Osteoblast (primary cell): ENCODE measurements at regions not wholly inside any gene's neighbourhood (a gene's known extent, or its start where the extent isn't known, plus 50 kb on each side); places are given as distances from the start of the nearest gene placed in this dataset.

ENCODE experiments used
- DNase-seq: peaks from one replicate; pipeline ENCODE4 v3.0.0; 2011; ENCODE audit warnings: low spot score, mixed read lengths; ENCODE audit not compliant: insufficient read length; ENCODE audit errors: missing footprints
- H2AFZ ChIP-seq: 2 replicates; pipeline ENCODE4 v1.6.0; 2011; ENCODE audit warnings: mild to moderate bottlenecking, low read length
- H3K27ac ChIP-seq: 2 replicates; pipeline ENCODE4 v1.5.1; 2011; ENCODE audit warnings: mild to moderate bottlenecking, low read depth, low read length, moderate library complexity
- H3K27me3 ChIP-seq: 2 replicates; pipeline ENCODE4 v1.6.0; 2012; ENCODE audit warnings: mild to moderate bottlenecking, control low read depth, inconsistent platforms, low read length, moderate library complexity; ENCODE audit not compliant: insufficient read depth
- H3K36me3 ChIP-seq: 2 replicates; pipeline ENCODE4 v1.5.1; 2011; ENCODE audit warnings: mild to moderate bottlenecking, low read length, control low read depth, moderate library complexity; ENCODE audit not compliant: insufficient read depth
- H3K4me1 ChIP-seq: 2 replicates; pipeline ENCODE4 v1.5.1; 2011; ENCODE audit warnings: mild to moderate bottlenecking, low read length, control low read depth, moderate library complexity; ENCODE audit not compliant: insufficient read depth
- H3K4me2 ChIP-seq: 2 replicates; pipeline ENCODE4 v1.6.0; 2011; ENCODE audit warnings: mild to moderate bottlenecking, low read length; ENCODE audit not compliant: insufficient read depth
- H3K4me3 ChIP-seq: fragments of 200-600 bp; sonication (generic); 3 replicates; pipeline ENCODE4 v1.5.1; 2012; ENCODE audit warnings: mild to moderate bottlenecking, low read length, inconsistent platforms; ENCODE audit not compliant: insufficient read depth
- H3K79me2 ChIP-seq: 2 replicates; pipeline ENCODE4 v1.6.0; 2012; ENCODE audit warnings: mild to moderate bottlenecking, low read length, control low read depth, inconsistent platforms; ENCODE audit not compliant: insufficient read depth
- H3K9me3 ChIP-seq: 2 replicates; pipeline ENCODE4 v1.5.1; 2011; ENCODE audit warnings: low read depth, low read length, control low read depth
- H4K20me1 ChIP-seq: 2 replicates; pipeline ENCODE4 v1.6.0; 2012; ENCODE audit warnings: mild to moderate bottlenecking, low read length, control low read depth; ENCODE audit not compliant: insufficient read depth
- TF ChIP-seq, protein P1 (sequence below): IDR thresholded peaks from 2 replicates; pipeline ENCODE4 v1.5.1; 2011; ENCODE audit warnings: mild to moderate bottlenecking, low read depth, low read length, moderate library complexity; ENCODE audit errors: extremely low read depth

DNA sequence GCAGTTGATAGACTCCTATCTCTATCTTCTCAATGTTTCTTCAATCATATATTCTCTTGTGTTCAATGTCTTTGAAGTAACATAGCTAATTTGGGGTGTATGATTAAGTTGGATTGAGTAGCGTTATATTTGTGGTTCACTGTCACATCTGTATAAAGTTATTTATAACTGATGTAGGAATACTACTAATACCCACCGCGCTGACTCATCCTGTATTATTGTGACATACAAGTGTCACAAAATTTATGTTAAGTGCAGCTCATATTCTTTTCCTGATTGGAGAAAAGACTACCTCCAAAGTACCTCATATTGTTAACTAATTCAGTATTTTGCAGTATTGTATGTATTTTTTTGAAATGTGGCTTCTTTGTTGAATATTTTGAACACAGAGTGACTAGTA lies 940.8 kb downstream of the SLC6A15 start:
- Histone ChIP-seq H4K20me1 (no peaks in the 10 kb centered on the region), H3K27ac (no peak overlapping the region), H3K27me3 (no peaks in the 10 kb centered on the region), H2AFZ (no peak overlapping the region), H3K4me2 (no peak overlapping the region), H3K79me2 (no peaks in the 10 kb centered on the region), H3K36me3 (no peaks in the 10 kb centered on the region), H3K4me3 (no peak overlapping the region), H3K9me3 (peaks cover 3% of the 10 kb centered on the region), H3K4me1 (no peaks in the 10 kb centered on the region)
- DNase-seq: no peak
- TF ChIP-seq, protein P1, sequence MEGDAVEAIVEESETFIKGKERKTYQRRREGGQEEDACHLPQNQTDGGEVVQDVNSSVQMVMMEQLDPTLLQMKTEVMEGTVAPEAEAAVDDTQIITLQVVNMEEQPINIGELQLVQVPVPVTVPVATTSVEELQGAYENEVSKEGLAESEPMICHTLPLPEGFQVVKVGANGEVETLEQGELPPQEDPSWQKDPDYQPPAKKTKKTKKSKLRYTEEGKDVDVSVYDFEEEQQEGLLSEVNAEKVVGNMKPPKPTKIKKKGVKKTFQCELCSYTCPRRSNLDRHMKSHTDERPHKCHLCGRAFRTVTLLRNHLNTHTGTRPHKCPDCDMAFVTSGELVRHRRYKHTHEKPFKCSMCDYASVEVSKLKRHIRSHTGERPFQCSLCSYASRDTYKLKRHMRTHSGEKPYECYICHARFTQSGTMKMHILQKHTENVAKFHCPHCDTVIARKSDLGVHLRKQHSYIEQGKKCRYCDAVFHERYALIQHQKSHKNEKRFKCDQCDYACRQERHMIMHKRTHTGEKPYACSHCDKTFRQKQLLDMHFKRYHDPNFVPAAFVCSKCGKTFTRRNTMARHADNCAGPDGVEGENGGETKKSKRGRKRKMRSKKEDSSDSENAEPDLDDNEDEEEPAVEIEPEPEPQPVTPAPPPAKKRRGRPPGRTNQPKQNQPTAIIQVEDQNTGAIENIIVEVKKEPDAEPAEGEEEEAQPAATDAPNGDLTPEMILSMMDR: no peak

DNA sequence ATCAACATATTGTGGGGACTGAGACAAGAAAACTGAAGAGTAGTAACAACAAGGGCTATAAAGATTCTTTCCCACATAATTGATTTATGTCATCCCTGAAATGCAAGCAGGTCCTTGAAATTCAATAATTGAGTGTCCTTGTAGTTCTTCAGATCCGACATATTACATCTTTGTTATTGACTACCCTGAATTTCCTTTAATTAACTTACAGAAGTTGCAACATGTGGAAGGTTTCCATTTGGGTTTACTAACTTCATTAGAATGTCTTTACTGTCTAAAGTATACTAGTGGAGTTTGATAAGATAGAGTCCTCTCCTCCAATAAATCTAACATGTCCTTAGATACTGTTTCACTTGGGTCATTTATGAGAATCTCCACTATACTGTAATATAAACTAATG lies 951.8 kb downstream of the SLC6A15 start:
- Histone ChIP-seq H3K4me3 (no peak overlapping the region), H4K20me1 (no peaks in the 10 kb centered on the region), H2AFZ (no peak overlapping the region), H3K9me3 (no peaks in the 10 kb centered on the region), H3K27ac (no peak overlapping the region), H3K79me2 (no peaks in the 10 kb centered on the region), H3K36me3 (no peaks in the 10 kb centered on the region), H3K27me3 (no peaks in the 10 kb centered on the region), H3K4me2 (no peak overlapping the region), H3K4me1 (no peaks in the 10 kb centered on the region)
- TF ChIP-seq, protein P1: no peak
- no peak for DNase-seq

DNA sequence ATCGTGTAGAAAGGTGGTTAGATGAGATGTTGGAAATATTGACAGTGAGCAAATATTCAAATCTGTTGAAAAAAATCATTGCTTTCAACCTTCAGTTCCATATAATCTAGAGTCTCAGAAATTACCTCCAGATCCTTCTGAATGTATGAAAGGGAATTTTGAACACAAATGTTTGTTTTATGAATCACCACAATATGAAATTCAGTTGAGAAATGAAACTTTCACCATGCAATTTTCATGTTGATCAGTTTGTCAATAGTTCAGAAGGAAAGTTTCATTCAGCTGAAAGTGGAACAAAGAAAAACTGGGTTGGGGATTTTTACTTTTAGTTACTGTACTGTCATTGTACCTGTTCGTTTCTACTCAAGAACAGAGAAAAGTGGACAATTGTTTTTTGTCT lies 953.6 kb downstream of the SLC6A15 start:
- DNase-seq: no peak
- no peak overlapping the region for H3K4me2 ChIP-seq
- H3K79me2 ChIP-seq: no peaks in the 10 kb centered on the region
- H3K4me3 ChIP-seq: no peak overlapping the region
- no peaks in the 10 kb centered on the region for H3K27me3 ChIP-seq
- H3K9me3 ChIP-seq: no peaks in the 10 kb centered on the region
- no peak overlapping the region for H2AFZ ChIP-seq
- no peaks in the 10 kb centered on the region for H3K36me3 ChIP-seq
- no peaks in the 10 kb centered on the region for H3K4me1 ChIP-seq
- H3K27ac ChIP-seq: no peak overlapping the region
- no peaks in the 10 kb centered on the region for H4K20me1 ChIP-seq
- TF ChIP-seq, protein P1: no peak

DNA sequence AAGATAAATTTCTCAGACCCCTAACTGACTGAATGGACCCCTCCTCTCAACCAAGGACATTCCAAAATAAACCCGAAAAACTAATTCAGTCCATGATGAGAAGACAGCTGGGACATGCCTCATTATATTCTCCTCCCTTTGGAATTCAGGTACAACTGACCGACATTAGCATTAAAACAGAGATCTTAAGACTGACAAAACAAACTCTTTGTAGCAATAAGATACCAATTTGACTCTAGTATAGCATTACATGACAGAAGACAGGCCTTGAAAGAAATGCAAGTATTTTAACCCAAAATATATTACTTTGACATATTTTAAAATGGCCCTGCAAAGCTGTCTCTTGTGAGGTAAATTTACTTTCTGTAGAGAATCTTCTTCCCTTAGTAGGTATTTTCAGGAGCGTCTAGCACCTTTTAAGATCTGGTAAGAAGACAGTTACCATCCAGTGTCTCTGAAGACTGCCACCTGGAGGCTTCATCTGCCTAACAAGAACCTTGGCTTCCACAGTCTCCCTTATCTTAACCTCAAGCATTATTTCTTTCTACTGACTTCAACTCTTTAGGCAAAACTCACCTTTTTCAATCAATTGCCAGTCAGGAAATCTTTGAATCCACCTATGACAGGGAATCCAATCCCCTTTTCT lies 957.5 kb downstream of the SLC6A15 start:
- no peak overlapping the region for H3K4me2 ChIP-seq
- TF ChIP-seq, protein P1: no peak
- H3K4me1 ChIP-seq: no peaks in the 10 kb centered on the region
- H2AFZ ChIP-seq: no peak overlapping the region
- no peak for DNase-seq
- no peak overlapping the region for H3K27ac ChIP-seq
- H3K27me3 ChIP-seq: no peaks in the 10 kb centered on the region
- H3K9me3 ChIP-seq: peaks cover 2% of the 10 kb centered on the region
- H4K20me1 ChIP-seq: no peaks in the 10 kb centered on the region
- H3K36me3 ChIP-seq: no peaks in the 10 kb centered on the region
- no peak overlapping the region for H3K4me3 ChIP-seq
- no peaks in the 10 kb centered on the region for H3K79me2 ChIP-seq
